ENCODE measurements at regions not wholly inside any gene's neighbourhood (a gene's known extent, or its start where the extent isn't known, plus 50 kb on each side); places are given as distances from the start of the nearest gene placed in this dataset.

- no peak overlapping the region for H2BK15ac ChIP-seq (ENCODE audit: low read depth, low read length)
- H3K9me1 ChIP-seq (ENCODE audit: insufficient read depth, low read length) = no peaks in the 10 kb centered on the region
- no peaks in the 10 kb centered on the region for H3K27me3 ChIP-seq (ENCODE audit: control insufficient read depth, insufficient read depth, low read length)
- H3K56ac ChIP-seq (ENCODE audit: extremely low read depth, insufficient read depth, low read length) = no peak overlapping the region
- no peak overlapping the region for H2BK120ac ChIP-seq (ENCODE audit: low read depth, low read length)
- H3K4me1 ChIP-seq (ENCODE audit: control insufficient read depth, insufficient read depth, low read length) = no peaks in the 10 kb centered on the region
- H3K23ac ChIP-seq (ENCODE audit: low read depth, low read length) = no peak overlapping the region
- no peak overlapping the region for H2AFZ ChIP-seq (replicated peaks; ENCODE audit: low read length, poor library complexity)
- DNase-seq (no peak), ATAC-seq (ENCODE audit: low read depth) (no peak)
- H4K8ac ChIP-seq (ENCODE audit: low read depth in 2 of 2, low read length in 2 of 2) = no peak overlapping the region
- TF ChIP-seq CTCF (conservative IDR thresholded peaks at IDR 0.05; ENCODE audit: low read depth, low read length) (no peak), CHD1 (IDR thresholded peaks at IDR 0.05; ENCODE audit: low read depth, low read length) (no peak), BHLHE40 (IDR thresholded peaks at IDR 0.05; ENCODE audit: low read depth, low read length) (no peak), POLR2A (IDR thresholded peaks at IDR 0.05; ENCODE audit: low read depth, low read length) (no peak), RFX5 (IDR thresholded peaks at IDR 0.05; ENCODE audit: low read depth, low read length) (no peak), CEBPB (IDR thresholded peaks at IDR 0.05; ENCODE audit: low read depth, low read length) (no peak), MAFK (IDR thresholded peaks at IDR 0.05; ENCODE audit: low read depth, low read length) (no peak), FOS (IDR thresholded peaks at IDR 0.05; ENCODE audit: low read depth, low read length) (no peak), NFE2L2 (IDR thresholded peaks at IDR 0.05; ENCODE audit: low read depth, low read length) (no peak), ELK1 (IDR thresholded peaks at IDR 0.05; ENCODE audit: borderline replicate concordance, low read depth, low read length) (no peak), MXI1 (IDR thresholded peaks at IDR 0.05; ENCODE audit: borderline replicate concordance, low read depth, low read length) (no peak), RCOR1 (IDR thresholded peaks at IDR 0.05; ENCODE audit: insufficient replicate concordance, low read length) (no peak)
- TF ChIP-seq, protein P1, sequence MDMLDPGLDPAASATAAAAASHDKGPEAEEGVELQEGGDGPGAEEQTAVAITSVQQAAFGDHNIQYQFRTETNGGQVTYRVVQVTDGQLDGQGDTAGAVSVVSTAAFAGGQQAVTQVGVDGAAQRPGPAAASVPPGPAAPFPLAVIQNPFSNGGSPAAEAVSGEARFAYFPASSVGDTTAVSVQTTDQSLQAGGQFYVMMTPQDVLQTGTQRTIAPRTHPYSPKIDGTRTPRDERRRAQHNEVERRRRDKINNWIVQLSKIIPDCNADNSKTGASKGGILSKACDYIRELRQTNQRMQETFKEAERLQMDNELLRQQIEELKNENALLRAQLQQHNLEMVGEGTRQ (IDR thresholded peaks at IDR 0.05; ENCODE audit: low read depth, low read length) = no peak
- H3K9me3 ChIP-seq (ENCODE audit: control insufficient read depth, insufficient read depth, low read length) = peaks cover 5% of the 10 kb centered on the region; the same call in 1 of the 2 replicates
- no peaks in the 10 kb centered on the region for H3K79me1 ChIP-seq (ENCODE audit: low read depth in 1 of 2, low read length in 2 of 2)
- CTCF ChIA-PET = no interaction called here
- no peak overlapping the region for H3K18ac ChIP-seq (ENCODE audit: low read depth, low read length)
- H3K36me3 ChIP-seq (ENCODE audit: control insufficient read depth, insufficient read depth, low read length) = no peaks in the 10 kb centered on the region
- H3K4me2 ChIP-seq (ENCODE audit: low read depth, low read length) = no peak overlapping the region
- H2AK5ac ChIP-seq (ENCODE audit: low read depth, low read length) = no peak overlapping the region
- H2AK9ac ChIP-seq (replicated peaks; ENCODE audit: low read depth, low read length, poor library complexity) = no peak overlapping the region
- H3K4me3 ChIP-seq (ENCODE audit: insufficient read depth, low read depth, low read length) = no peak overlapping the region
- H2BK20ac ChIP-seq (ENCODE audit: low read depth, low read length) = no peak overlapping the region
- H4K5ac ChIP-seq (ENCODE audit: low read depth, low read length) = no peak overlapping the region
- no TSS peak for BruUV-seq (replicated peaks)
- dilution Hi-C loops (cut with HindIII; ENCODE audit: low sequenced_read_pairs, unreplicated experiment) (no loop called here), in situ Hi-C loops (cut with MboI; ENCODE audit: low sequenced_read_pairs) (no loop called here), intact Hi-C loops (cut with micrococcal nuclease) (no loop called here)
- no peak overlapping the region for H2BK5ac ChIP-seq (ENCODE audit: low read depth, low read length, poor library complexity, severe bottlenecking)
- H4K91ac ChIP-seq (ENCODE audit: insufficient read depth, low read depth, low read length) = no peak overlapping the region
- H3K4ac ChIP-seq (ENCODE audit: low read depth, low read length) = no peak overlapping the region
- no CpG with 5 or more reads among the region's 1 CpG for WGBS, 2 experiments (ENCODE audit: extremely low coverage in 2 of 2, insufficient read length in 1 of 2)
- POLR2A ChIA-PET (ENCODE audit: unreplicated experiment) = no interaction called here
- H4K20me1 ChIP-seq (ENCODE audit: insufficient read depth, low read length) = no peaks in the 10 kb centered on the region
- H3K27ac ChIP-seq (ENCODE audit: insufficient read depth, low read length) = no peak overlapping the region
- H3K9ac ChIP-seq (ENCODE audit: low read depth, low read length) = no peak overlapping the region
- no peak overlapping the region for H3K14ac ChIP-seq (replicated peaks; ENCODE audit: low read depth, low read length)
Measured at GRCh38 chr9:75691408-75691807, 199.1 kb upstream of the PCSK5 start.
